ENCODE measurements at regions not wholly inside any gene's neighbourhood (a gene's known extent, or its start where the extent isn't known, plus 50 kb on each side); places are given as distances from the start of the nearest gene placed in this dataset.

GRCh38 chr14:101465795-101466448 lies 95.4 kb upstream of the DIO3 start:
- H3K27ac ChIP-seq (ENCODE audit: low read depth, low read length), result no peak overlapping the region
- 85 to 88% (median 86%) methylated on average over 9 of the region's 9 CpGs for WGBS, 3 donors

- 82 to 93% (median 83%) methylated on average over 17 of the region's 17 CpGs for WGBS, 3 donors
Observed at GRCh38 chr14:101466456-101467180, 94.7 kb upstream of the DIO3 start.

GRCh38 chr14:101467181-101467926 lies 93.9 kb upstream of the DIO3 start:
- H3K27ac ChIP-seq (ENCODE audit: low read depth, low read length), result no peak overlapping the region
- WGBS, 3 donors, result 93 to 96% (median 95%) methylated on average over 13 of the region's 13 CpGs

More at GRCh38 chr14:101466456-101467180, 94.7 kb upstream of the DIO3 start:
- H3K27ac ChIP-seq (ENCODE audit: low read depth, low read length), result no peak overlapping the region

GRCh38 chr14:101469382-101470247 lies 91.7 kb upstream of the DIO3 start:
- no peak overlapping the region for H3K27ac ChIP-seq (ENCODE audit: low read depth, low read length)
- WGBS, 3 donors, result 80 to 86% (median 82%) methylated on average over 25 of the region's 25 CpGs

GRCh38 chr14:101470266-101470665 lies 91.0 kb upstream of the DIO3 start:
- no peak overlapping the region for H3K27ac ChIP-seq (ENCODE audit: low read depth, low read length)
- WGBS, 3 donors, result 83 to 86% (median 83%) methylated on average over 12 of the region's 12 CpGs

GRCh38 chr14:101471723-101472517 lies 89.4 kb upstream of the DIO3 start:
- H3K27ac ChIP-seq (ENCODE audit: low read depth, low read length), result no peak overlapping the region
- 86 to 93% (median 86%) methylated on average over 16 of the region's 16 CpGs for WGBS, 3 donors

GRCh38 chr14:101472518-101472849 lies 88.8 kb upstream of the DIO3 start:
- H3K27ac ChIP-seq (ENCODE audit: low read depth, low read length), result no peak overlapping the region
- WGBS, 3 donors, result 77 to 90% (median 84%) methylated on average over 6 of the region's 6 CpGs

GRCh38 chr14:101473045-101473729 lies 88.1 kb upstream of the DIO3 start:
- WGBS, 3 donors, result 87 to 89% (median 88%) methylated on average over 12 of the region's 12 CpGs
- no peak overlapping the region for H3K27ac ChIP-seq (ENCODE audit: low read depth, low read length)

- H3K27ac ChIP-seq (ENCODE audit: low read depth, low read length), result no peak overlapping the region
- WGBS, 3 donors, result 74 to 87% (median 82%) methylated on average over 23 of the region's 23 CpGs
Observed at GRCh38 chr14:101473795-101474562, 87.3 kb upstream of the DIO3 start.

- no peak overlapping the region for H3K27ac ChIP-seq (ENCODE audit: low read depth, low read length)
- 75 to 86% (median 83%) methylated on average over 19 of the region's 19 CpGs for WGBS, 3 donors
Observed at GRCh38 chr14:101474563-101475455, 86.5 kb upstream of the DIO3 start.

GRCh38 chr14:101475456-101476257 lies 85.6 kb upstream of the DIO3 start:
- H3K27ac ChIP-seq (ENCODE audit: low read depth, low read length), result no peak overlapping the region
- 31 to 56% (median 53%) methylated on average over 26 of the region's 26 CpGs for WGBS, 3 donors

GRCh38 chr14:101476258-101476915 lies 84.9 kb upstream of the DIO3 start:
- 38 to 81% (median 75%) methylated on average over 9 of the region's 9 CpGs for WGBS, 3 donors

GRCh38 chr14:101476916-101477553 lies 84.3 kb upstream of the DIO3 start:
- H3K27ac ChIP-seq (ENCODE audit: low read depth, low read length), result no peak overlapping the region
- WGBS, 3 donors, result 22 to 73% (median 68%) methylated on average over 14 of the region's 14 CpGs

More at GRCh38 chr14:101476258-101476915, 84.9 kb upstream of the DIO3 start:
- H3K27ac ChIP-seq (ENCODE audit: low read depth, low read length), result no peak overlapping the region

GRCh38 chr14:101477648-101478047 lies 83.6 kb upstream of the DIO3 start:
- WGBS, 3 donors, result 69 to 85% (median 80%) methylated on average over 5 of the region's 5 CpGs
- no peak overlapping the region for H3K27ac ChIP-seq (ENCODE audit: low read depth, low read length)

Data from adipose tissue (tissue), 3 donors.